SK-N-SH treated with all-trans-retinoic acid at 6 μM for 48 hours (cell line): ENCODE measurements at regions not wholly inside any gene's neighbourhood (a gene's known extent, or its start where the extent isn't known, plus 50 kb on each side); places are given as distances from the start of the nearest gene placed in this dataset.
"Not testable (repeated sequence)": the region's sequence is repeated elsewhere in the genome, so short reads cannot be mapped to it uniquely, and the experiment has no call there.

Experiments
- ATAC-seq: fragments of 200-7000 bp; cut with Tn5 transposase; 3 replicates; pipeline ENCODE4 v1.9.1; 2020; ENCODE audit warnings: mild to moderate bottlenecking, moderate library complexity
- ARNTL ChIP-seq: fragments of 450-650 bp; formaldehyde crosslinking; IDR thresholded peaks from 2 replicates; pipeline ENCODE4 v1.5.0; 2020; ENCODE audit warnings: low read depth, mild to moderate bottlenecking, moderate library complexity, borderline replicate concordance
- BACH2 ChIP-seq: fragments of 250-450 bp; sonication (Bioruptor Pico); IDR thresholded peaks from 2 replicates; pipeline ENCODE4 v1.9.0; 2021; ENCODE audit warnings: mild to moderate bottlenecking, borderline replicate concordance
- CSDC2 ChIP-seq: fragments of 250-450 bp; sonication (Bioruptor Pico); IDR thresholded peaks from 2 replicates; pipeline ENCODE4 v1.5.0; 2020; ENCODE audit warnings: mild to moderate bottlenecking, moderate library complexity
- ESRRG ChIP-seq: fragments of 250-450 bp; sonication (Bioruptor Pico); IDR thresholded peaks from 2 replicates; pipeline ENCODE4 v1.6.1; 2021; ENCODE audit warnings: mild to moderate bottlenecking
- GLIS3 ChIP-seq: fragments of 250-450 bp; sonication (Bioruptor Pico); IDR thresholded peaks from 2 replicates; pipeline ENCODE4 v1.5.0; 2020; ENCODE audit warnings: mild to moderate bottlenecking, moderate library complexity
- ISL1 ChIP-seq: fragments of 250-450 bp; sonication (Bioruptor Pico); IDR thresholded peaks from 2 replicates; pipeline ENCODE4 v2.1.2; 2022; ENCODE audit warnings: mild to moderate bottlenecking, moderate library complexity
- OSR1 ChIP-seq: fragments of 250-450 bp; sonication (Bioruptor Pico); IDR thresholded peaks from 2 replicates; pipeline ENCODE4 v1.8.0; 2022; ENCODE audit warnings: moderate library complexity, mild to moderate bottlenecking, inconsistent platforms
- PPARA ChIP-seq: fragments of 250-450 bp; sonication (Bioruptor Pico); IDR thresholded peaks from 2 replicates; pipeline ENCODE4 v1.5.0; 2020; ENCODE audit warnings: mild to moderate bottlenecking, borderline replicate concordance
- RARB ChIP-seq: fragments of 250-450 bp; sonication (Bioruptor Pico); IDR thresholded peaks from 2 replicates; pipeline ENCODE4 v1.8.0; 2021; ENCODE audit warnings: mild to moderate bottlenecking, moderate library complexity
- SNAI2 ChIP-seq: fragments of 250-450 bp; sonication (Bioruptor Pico); IDR thresholded peaks from 2 replicates; pipeline ENCODE4 v1.5.0; 2020; ENCODE audit warnings: mild to moderate bottlenecking, moderate library complexity
- TCF4 ChIP-seq: fragments of 250-450 bp; sonication (Bioruptor Pico); IDR thresholded peaks from 2 replicates; pipeline ENCODE4 v1.8.0; 2021; ENCODE audit warnings: mild to moderate bottlenecking, moderate library complexity, borderline replicate concordance
- TOX ChIP-seq: fragments of 250-450 bp; sonication (Bioruptor Pico); IDR thresholded peaks from 2 replicates; pipeline ENCODE4 v1.8.0; 2021; ENCODE audit warnings: mild to moderate bottlenecking, moderate library complexity, borderline replicate concordance
- ZC3H10 ChIP-seq: fragments of 250-450 bp; sonication (Bioruptor Pico); IDR thresholded peaks from 2 replicates; pipeline ENCODE4 v1.5.1; 2021; ENCODE audit warnings: mild to moderate bottlenecking, moderate library complexity
- ZFP3 ChIP-seq: fragments of 250-450 bp; sonication (Bioruptor Pico); IDR thresholded peaks from 2 replicates; pipeline ENCODE4 v1.5.0; 2020; ENCODE audit warnings: mild to moderate bottlenecking, moderate library complexity
- ZFP30 ChIP-seq: fragments of 450-650 bp; formaldehyde crosslinking; IDR thresholded peaks from 2 replicates; pipeline ENCODE4 v1.5.0; 2022; ENCODE audit warnings: mild to moderate bottlenecking, moderate library complexity
- ZNF565 ChIP-seq: fragments of 450-650 bp; formaldehyde crosslinking; conservative IDR thresholded peaks from 2 replicates; pipeline ENCODE4 v1.5.0; 2020; ENCODE audit warnings: low read depth, mild to moderate bottlenecking, moderate library complexity
- ZNF70 ChIP-seq: fragments of 450-650 bp; formaldehyde crosslinking; IDR thresholded peaks from 2 replicates; pipeline ENCODE4 v1.5.0; 2020; ENCODE audit warnings: mild to moderate bottlenecking, moderate library complexity
- ZNF8 ChIP-seq: fragments of 450-650 bp; formaldehyde crosslinking; IDR thresholded peaks from 2 replicates; pipeline ENCODE4 v1.5.0; 2020; ENCODE audit warnings: mild to moderate bottlenecking, moderate library complexity
- TF ChIP-seq, protein P1 (sequence below): fragments of 250-450 bp; sonication (Bioruptor Pico); IDR thresholded peaks from 2 replicates; pipeline ENCODE4 v1.8.0; 2020; ENCODE audit warnings: mild to moderate bottlenecking, moderate library complexity, borderline replicate concordance
- TF ChIP-seq, protein P2 (sequence below): fragments of 250-450 bp; sonication (Bioruptor Pico); IDR thresholded peaks from 2 replicates; pipeline ENCODE4 v1.5.1; 2020; ENCODE audit warnings: low read depth, mild to moderate bottlenecking, moderate library complexity
- TF ChIP-seq, protein P3 (sequence below): fragments of 250-450 bp; sonication (Bioruptor Pico); IDR thresholded peaks from 2 replicates; pipeline ENCODE4 v1.5.0; 2020; ENCODE audit warnings: mild to moderate bottlenecking, moderate library complexity
- TF ChIP-seq, protein P4 (sequence below): fragments of 250-450 bp; sonication (Bioruptor Pico); IDR thresholded peaks from 2 replicates; pipeline ENCODE4 v1.8.0; 2021; ENCODE audit warnings: low read depth, mild to moderate bottlenecking, moderate library complexity, borderline replicate concordance

DNA sequence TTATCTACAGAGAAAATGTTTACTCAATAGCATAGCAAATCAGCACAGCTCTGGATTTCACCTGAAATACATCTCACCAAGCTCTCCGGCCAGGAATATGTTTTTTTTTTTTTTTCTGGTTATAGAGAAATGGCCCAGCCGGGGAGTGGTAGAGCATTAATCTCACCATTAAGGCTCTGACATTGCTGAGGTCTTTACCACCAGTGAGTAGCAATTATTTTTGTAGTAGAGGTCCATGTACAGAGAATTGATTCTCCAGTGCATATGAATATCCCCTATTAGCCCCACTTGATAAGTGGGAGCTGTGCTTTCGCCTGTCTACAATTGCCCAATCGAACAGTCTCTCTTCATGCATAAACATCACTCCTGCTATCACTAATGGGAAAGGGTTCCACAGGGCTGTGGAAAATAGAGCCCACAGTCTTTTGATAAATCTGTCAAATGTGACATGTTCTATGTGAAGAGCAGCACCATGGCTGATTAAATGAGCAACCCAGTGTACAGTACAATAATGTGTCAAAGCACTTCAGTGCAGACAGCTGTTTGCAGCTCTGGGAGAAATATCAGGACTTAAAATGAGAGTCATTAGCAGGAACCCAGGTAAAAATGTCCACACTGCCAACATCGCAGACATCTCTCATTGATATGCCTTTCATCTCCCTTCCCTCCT, 227.1 kb upstream of the ID4 start:
- no peak for ATAC-seq
- TF ChIP-seq OSR1 (CRISPR knock-in tag) (no peak), ZFP30 (CRISPR knock-in tag) (no peak), TOX (CRISPR knock-in tag) (no peak), RARB (CRISPR knock-in tag) (no peak), PPARA (CRISPR knock-in tag) (no peak), ZNF70 (no peak), SNAI2 (CRISPR knock-in tag) (no peak), ZNF565 (CRISPR knock-in tag) (no peak), GLIS3 (no peak), ESRRG (CRISPR knock-in tag) (no peak), ZFP3 (CRISPR knock-in tag) (no peak), ZNF8 (CRISPR knock-in tag) (no peak), ARNTL (no peak), ISL1 (CRISPR knock-in tag) (no peak)
- TF ChIP-seq, protein P1, sequence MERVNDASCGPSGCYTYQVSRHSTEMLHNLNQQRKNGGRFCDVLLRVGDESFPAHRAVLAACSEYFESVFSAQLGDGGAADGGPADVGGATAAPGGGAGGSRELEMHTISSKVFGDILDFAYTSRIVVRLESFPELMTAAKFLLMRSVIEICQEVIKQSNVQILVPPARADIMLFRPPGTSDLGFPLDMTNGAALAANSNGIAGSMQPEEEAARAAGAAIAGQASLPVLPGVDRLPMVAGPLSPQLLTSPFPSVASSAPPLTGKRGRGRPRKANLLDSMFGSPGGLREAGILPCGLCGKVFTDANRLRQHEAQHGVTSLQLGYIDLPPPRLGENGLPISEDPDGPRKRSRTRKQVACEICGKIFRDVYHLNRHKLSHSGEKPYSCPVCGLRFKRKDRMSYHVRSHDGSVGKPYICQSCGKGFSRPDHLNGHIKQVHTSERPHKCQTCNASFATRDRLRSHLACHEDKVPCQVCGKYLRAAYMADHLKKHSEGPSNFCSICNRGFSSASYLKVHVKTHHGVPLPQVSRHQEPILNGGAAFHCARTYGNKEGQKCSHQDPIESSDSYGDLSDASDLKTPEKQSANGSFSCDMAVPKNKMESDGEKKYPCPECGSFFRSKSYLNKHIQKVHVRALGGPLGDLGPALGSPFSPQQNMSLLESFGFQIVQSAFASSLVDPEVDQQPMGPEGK (CRISPR knock-in tag) = no peak
- TF ChIP-seq, protein P2, sequence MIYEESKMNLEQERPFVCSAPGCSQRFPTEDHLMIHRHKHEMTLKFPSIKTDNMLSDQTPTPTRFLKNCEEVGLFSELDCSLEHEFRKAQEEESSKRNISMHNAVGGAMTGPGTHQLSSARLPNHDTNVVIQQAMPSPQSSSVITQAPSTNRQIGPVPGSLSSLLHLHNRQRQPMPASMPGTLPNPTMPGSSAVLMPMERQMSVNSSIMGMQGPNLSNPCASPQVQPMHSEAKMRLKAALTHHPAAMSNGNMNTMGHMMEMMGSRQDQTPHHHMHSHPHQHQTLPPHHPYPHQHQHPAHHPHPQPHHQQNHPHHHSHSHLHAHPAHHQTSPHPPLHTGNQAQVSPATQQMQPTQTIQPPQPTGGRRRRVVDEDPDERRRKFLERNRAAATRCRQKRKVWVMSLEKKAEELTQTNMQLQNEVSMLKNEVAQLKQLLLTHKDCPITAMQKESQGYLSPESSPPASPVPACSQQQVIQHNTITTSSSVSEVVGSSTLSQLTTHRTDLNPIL (CRISPR knock-in tag) = no peak
- TF ChIP-seq, protein P3, sequence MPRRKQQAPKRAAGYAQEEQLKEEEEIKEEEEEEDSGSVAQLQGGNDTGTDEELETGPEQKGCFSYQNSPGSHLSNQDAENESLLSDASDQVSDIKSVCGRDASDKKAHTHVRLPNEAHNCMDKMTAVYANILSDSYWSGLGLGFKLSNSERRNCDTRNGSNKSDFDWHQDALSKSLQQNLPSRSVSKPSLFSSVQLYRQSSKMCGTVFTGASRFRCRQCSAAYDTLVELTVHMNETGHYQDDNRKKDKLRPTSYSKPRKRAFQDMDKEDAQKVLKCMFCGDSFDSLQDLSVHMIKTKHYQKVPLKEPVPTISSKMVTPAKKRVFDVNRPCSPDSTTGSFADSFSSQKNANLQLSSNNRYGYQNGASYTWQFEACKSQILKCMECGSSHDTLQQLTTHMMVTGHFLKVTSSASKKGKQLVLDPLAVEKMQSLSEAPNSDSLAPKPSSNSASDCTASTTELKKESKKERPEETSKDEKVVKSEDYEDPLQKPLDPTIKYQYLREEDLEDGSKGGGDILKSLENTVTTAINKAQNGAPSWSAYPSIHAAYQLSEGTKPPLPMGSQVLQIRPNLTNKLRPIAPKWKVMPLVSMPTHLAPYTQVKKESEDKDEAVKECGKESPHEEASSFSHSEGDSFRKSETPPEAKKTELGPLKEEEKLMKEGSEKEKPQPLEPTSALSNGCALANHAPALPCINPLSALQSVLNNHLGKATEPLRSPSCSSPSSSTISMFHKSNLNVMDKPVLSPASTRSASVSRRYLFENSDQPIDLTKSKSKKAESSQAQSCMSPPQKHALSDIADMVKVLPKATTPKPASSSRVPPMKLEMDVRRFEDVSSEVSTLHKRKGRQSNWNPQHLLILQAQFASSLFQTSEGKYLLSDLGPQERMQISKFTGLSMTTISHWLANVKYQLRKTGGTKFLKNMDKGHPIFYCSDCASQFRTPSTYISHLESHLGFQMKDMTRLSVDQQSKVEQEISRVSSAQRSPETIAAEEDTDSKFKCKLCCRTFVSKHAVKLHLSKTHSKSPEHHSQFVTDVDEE = no peak
- TF ChIP-seq, protein P4, sequence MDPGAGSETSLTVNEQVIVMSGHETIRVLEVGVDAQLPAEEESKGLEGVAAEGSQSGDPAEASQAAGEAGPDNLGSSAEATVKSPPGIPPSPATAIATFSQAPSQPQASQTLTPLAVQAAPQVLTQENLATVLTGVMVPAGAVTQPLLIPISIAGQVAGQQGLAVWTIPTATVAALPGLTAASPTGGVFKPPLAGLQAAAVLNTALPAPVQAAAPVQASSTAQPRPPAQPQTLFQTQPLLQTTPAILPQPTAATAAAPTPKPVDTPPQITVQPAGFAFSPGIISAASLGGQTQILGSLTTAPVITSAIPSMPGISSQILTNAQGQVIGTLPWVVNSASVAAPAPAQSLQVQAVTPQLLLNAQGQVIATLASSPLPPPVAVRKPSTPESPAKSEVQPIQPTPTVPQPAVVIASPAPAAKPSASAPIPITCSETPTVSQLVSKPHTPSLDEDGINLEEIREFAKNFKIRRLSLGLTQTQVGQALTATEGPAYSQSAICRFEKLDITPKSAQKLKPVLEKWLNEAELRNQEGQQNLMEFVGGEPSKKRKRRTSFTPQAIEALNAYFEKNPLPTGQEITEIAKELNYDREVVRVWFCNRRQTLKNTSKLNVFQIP (CRISPR knock-in tag) = no peak

DNA sequence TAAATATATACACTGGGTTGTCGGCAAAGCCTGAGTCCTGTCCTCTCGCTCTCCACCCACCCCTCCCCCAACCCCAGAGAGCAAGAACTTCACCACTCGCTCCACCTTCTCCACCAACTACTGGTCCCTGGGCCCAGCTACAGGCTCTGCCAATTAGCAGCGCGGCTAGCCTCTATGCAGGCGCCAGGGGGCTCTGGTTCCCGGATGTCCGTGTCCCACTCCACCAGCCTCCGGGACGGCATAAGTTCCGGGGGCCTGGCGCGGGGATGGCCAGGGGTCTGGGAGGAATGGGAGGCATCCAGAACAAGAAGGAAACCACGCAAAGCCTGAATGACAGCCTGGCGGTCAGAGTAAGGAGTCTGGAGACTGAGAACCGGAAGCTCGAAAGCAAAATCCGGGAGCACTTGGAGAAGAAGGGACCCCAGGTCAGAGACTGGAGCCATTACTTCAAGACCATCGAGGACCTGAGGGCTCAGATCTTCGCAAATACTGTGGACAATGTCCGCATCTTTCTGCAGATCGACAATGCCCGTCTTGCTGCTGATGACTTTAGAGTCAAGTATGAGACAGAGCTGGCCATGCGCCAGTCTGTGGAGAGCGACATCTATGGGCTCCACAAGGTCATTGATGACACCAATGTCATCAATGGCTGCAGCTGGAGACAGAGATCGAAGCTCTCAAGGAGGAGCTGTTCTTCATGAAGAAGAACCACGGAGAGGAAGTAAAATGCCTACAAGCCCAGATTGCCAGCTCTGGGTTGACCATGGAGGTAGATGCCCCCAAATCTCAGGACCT, 224.3 kb upstream of the ID4 start:
- ATAC-seq = not testable (repeated sequence)

DNA sequence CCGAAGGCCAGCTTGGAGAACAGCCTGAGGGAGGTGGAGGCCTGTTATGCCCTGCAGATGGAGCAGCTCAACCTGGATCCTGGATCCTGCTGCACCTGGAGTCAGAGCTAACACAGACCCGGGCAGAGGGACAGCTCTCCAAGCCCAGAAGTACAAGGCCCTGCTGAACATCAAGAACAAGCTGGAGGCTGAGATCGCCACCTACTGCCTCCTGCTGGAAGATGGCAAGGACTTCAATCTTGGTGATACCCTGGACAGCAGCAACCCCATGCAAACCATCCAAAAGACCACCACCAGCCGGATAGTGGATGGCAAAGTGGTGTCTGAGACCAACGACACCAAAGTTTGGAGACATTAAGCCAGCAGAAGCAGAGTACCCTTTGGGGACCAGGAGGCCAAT, 223.5 kb upstream of the ID4 start:
- ATAC-seq = no peak
- TF ChIP-seq ZNF565 (CRISPR knock-in tag) (no peak), ARNTL (no peak), ZNF8 (CRISPR knock-in tag) (no peak), TCF4 (CRISPR knock-in tag) (no peak), ZC3H10 (no peak), CSDC2 (CRISPR knock-in tag) (no peak), BACH2 (CRISPR knock-in tag) (no peak), SNAI2 (CRISPR knock-in tag) (no peak)
- TF ChIP-seq, protein P4 (CRISPR knock-in tag) = no peak
- TF ChIP-seq, protein P1 (CRISPR knock-in tag) = no peak
